Hematopoietic multipotent progenitor cell (in vitro differentiated cells): ENCODE measurements at regions not wholly inside any gene's neighbourhood (a gene's known extent, or its start where the extent isn't known, plus 50 kb on each side); places are given as distances from the start of the nearest gene placed in this dataset.
"Not testable (repeated sequence)": the region's sequence is repeated elsewhere in the genome, so short reads cannot be mapped to it uniquely, and the experiment has no call there.

ENCODE experiments used
- DNase-seq, 3 donors: peaks; one replicate each; pipeline ENCODE4 v3.0.0-alpha.2; 2011 to 2015; ENCODE audit warnings: low read depth in 2 of 3, low spot score in 2 of 3

- DNase-seq: no peak
Measured at GRCh38 chr3:145063616-145064015, 1092.0 kb downstream of the DIPK2A start.

GRCh38 chr3:145070795-145071194 lies 1090.2 kb downstream of the PLOD2 start:
- DNase-seq: no peak

DNA sequence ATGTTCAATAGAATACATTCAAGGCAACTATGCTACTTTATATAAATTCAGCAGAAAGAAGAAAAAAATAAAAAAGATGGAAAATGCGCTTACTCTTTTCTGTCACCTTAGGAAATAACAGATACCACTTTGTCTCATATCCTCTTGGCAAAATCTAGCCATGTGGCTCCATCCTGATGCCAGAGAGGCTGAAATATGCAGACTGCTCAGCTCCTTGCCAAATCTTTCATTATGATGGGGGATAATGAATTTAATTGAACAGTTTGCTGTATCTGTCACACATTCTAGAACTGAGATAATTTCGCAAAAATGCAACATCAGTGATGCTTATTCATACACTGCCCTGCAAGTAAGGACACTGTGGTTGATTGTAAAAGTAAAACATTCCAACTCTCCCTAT lies 1081.5 kb downstream of the PLOD2 start:
- DNase-seq: no peak

- DNase-seq: no peak
Measured at GRCh38 chr3:145087038-145087437, 1073.9 kb downstream of the PLOD2 start.

DNA sequence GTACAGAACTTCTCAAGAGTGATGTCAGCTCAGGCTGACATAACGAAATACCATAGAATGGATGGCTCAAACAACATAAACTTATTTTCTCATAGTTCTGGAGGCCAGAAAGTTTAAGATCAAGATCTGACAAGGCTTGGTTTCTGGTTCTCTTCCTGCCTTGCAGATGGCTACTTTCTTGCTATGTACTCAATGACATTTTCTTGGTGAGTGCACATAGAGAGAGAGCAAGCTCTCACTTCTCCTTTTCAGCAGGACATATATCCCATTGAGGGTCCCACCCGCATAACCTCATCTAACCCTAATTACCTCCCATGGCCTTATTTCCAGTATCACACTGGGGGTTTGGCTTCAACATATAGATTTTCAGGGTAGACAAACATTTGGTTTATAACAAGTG lies 1072.1 kb downstream of the PLOD2 start:
- DNase-seq: no peak

- no peak for DNase-seq
Measured at GRCh38 chr3:145089337-145089736, 1071.6 kb downstream of the PLOD2 start.

DNA sequence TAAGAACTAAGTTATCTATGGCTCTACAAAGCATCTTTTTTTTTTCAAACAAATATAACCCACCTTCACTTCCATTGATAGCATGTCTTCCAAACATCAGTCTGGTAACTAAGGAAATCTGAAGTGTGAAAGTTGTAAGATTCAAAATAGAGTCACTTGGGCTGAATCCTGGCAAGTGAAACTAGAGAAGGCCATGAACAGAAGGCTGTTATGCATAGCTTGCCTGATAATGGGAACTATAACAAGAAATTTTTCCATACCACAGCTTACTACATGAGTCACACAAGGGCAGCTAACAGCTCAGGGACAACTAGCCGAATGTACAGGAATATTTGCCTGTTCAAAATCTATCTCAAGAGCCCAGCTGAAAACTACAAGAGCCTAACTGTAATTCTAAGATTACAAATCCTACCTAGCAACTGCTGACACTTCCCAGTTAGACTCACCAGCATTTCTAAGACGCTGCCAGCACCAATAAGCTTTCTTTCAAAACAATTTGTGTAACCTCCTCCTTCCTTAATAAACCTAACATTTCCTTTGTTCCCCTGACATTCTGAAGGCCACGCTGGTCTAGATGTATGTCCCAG lies 1066.5 kb downstream of the PLOD2 start:
- DNase-seq: peak in 2 of 3 donors; percentile 33 to 59

DNA sequence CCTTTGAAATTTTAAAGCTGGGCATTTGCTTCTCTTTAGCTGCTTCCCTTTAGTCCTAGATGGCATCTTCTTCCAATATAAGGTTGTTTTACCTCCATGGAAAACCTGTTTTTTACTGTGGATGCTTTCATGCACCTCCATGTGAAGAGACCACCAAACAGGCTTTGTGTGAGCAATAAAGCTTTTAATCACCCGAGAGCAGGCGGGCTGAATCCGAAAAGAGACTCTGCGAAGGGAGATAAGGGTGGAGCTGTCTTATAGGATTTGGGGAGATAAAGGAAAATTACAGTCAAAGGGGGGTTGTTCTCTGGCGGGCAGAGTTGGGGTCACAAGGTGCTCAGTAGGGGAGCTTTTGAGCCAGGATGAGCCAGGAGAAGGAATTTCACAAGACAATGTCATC lies 1049.8 kb downstream of the PLOD2 start:
- not testable (repeated sequence) for DNase-seq

DNA sequence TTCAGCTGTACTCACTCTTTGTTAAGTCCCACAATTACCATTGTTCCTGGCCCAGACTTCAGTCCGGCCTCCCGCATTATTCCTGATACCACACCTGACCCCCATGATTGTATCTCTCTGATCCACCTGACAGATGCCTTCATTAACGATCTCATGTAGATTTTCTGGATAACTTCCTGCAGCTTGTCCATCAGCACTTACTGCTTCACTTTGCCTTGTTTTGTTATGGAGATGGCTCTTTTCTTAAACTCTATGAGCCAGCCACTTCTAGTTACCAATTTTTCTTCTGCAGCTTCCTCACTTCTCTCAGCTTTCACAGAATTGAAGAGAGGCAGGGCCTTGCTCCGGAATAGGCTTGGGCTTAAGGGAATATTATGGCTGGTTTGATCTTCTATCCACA lies 1044.2 kb downstream of the PLOD2 start:
- no peak for DNase-seq

GRCh38 chr3:145118303-145118702 lies 1042.7 kb downstream of the PLOD2 start:
- no peak for DNase-seq

- no peak for DNase-seq
Measured at GRCh38 chr3:145124900-145125678, 1035.9 kb downstream of the PLOD2 start.

DNA sequence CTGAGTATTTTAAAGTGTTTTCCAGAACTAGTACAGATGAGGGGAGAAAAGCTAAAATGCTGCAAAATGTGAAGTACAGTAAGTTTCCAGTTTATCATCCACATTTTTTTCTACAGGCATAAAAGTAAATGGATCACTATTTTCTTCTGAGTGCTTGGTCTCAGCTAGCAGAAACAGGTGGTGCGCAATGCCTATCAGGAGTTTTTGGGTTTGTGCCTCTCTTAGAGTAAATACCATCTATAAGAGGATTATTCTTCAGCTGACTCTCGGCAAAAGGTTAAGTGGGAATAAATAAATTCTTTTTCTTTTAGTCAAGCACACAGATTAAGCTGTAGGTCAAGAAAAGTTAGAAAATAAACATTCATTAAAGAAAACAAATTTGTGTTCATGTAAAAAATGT lies 1027.7 kb downstream of the PLOD2 start:
- no peak for DNase-seq

- DNase-seq: no peak
Measured at GRCh38 chr3:145134738-145135137, 1026.2 kb downstream of the PLOD2 start.

- no peak for DNase-seq
Measured at GRCh38 chr3:145144361-145144760, 1016.6 kb downstream of the PLOD2 start.

DNA sequence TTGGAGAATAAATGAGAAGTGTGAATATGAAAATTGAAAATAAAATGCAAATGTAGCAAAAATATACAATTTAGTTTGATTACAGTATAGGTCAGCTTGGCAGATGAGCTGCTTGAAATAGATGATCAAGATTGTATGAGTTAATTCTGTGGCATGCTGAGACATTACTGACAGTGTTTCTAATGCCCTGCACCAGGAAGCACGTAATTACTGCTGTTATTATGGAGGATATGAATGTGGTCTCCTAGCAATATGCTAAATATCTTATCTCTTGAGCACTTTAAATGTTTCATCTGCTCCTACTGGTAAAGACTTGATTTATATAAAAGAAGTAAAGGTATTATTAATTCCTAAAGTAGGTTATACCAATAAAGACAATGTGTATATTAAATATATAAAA lies 1015.5 kb downstream of the PLOD2 start:
- DNase-seq: no peak

- no peak for DNase-seq
Measured at GRCh38 chr3:145159640-145160039, 1001.3 kb downstream of the PLOD2 start.

- no peak for DNase-seq
Measured at GRCh38 chr3:145170121-145170520, 990.9 kb downstream of the PLOD2 start.

DNA sequence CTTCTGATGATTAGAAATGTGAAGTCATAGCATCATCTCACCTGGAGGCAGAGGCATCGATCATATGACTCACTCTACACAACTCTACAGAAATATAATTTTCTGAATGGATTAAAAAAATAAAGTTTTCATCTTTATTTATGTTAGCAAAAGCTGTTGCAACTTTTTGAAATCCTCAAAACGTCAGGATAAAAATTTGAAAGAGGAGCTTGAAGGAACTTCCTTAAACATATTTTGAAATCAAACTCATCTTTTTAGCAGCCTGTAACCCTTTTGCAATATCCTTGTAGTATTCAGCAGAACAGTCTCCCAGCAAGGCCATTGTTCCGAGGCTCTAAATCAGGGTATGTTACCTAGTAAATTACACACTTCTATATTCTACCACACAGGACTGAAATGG lies 985.4 kb downstream of the PLOD2 start:
- DNase-seq: no peak

- no peak for DNase-seq
Measured at GRCh38 chr3:145176907-145177306, 984.1 kb downstream of the PLOD2 start.

GRCh38 chr3:145177828-145178227 lies 983.2 kb downstream of the PLOD2 start:
- no peak for DNase-seq

DNA sequence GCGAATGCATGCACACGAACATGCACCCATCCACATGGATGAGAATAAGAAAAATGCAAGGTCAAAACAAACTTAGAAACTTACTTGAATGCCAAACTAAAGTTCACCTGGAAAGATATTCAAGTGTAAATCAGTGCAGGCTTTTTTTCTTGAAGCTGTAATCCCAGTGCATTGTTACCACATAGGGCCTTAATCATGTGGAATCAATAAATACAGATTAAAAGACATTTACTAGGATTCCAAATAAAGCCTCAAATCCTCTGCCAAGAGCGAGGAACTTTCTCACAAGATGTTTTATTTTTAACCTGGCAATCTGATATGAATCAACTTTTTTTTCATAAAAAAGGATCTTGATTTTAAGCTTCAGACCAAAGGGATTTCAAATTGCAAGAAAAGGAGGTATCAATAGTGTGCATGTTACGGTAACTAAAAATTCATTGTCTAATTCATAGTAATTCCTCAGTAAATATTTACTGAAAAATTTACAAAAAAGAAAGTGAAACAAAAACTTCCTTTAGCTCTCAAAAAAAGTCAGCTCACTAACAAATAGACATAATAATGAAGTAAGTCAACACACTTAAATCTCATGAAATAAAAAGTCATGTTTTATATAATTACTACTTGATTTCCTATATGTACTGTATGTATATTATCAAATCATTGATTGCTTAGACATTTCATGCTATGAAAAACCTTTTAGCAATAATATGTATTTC lies 978.6 kb downstream of the PLOD2 start:
- no peak for DNase-seq

DNA sequence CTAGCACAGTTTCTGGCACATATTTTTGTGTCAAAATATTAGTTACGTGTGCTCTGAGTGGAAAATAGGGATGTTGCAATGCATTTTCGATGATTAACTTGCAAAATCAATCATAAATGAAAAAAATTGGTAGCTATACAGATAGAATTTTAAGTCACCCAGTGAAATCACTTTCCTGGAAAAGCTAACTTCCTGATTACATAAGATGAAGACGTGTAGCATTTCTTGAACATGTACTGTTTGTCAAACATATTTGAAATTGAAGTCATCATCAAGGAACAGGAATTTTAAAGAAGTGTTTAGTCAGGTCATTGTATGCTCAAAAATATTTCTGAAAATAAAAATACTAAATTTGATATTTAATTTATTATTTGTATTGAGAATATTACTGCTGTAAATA lies 977.7 kb downstream of the PLOD2 start:
- no peak for DNase-seq
